C4-2B (cell line): ENCODE measurements at regions not wholly inside any gene's neighbourhood (a gene's known extent, or its start where the extent isn't known, plus 50 kb on each side); places are given as distances from the start of the nearest gene placed in this dataset.

Source experiments
- ZFX ChIP-seq: fragments of 450-650 bp; IDR thresholded peaks from 2 replicates; pipeline ENCODE4 v1.6.1; 2017
- TF ChIP-seq, protein P1 (sequence below): fragments of 450-650 bp; conservative IDR thresholded peaks from 2 replicates; pipeline ENCODE4 v1.5.1; 2017; ENCODE audit warnings: mild to moderate bottlenecking

DNA sequence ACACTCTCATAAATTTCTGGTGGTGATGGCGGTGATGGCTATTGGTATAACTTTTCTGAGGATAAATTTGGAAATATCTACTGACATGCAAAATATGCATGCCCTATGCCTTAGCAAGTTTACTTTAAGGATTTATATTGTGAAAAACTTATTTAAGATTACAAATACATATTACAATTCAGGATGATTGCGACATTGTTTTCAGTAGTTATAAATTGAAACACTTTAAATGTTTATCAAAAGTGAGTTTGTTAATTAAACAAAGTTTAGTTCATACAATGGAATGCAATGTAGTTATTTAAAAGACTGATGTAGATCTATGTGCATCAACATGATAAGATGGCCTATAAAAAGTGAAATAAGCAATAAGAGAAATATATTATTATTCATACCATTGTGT is 331.3 kb upstream of the NR5A2 start:
- no peak for TF ChIP-seq ZFX
- TF ChIP-seq, protein P1, sequence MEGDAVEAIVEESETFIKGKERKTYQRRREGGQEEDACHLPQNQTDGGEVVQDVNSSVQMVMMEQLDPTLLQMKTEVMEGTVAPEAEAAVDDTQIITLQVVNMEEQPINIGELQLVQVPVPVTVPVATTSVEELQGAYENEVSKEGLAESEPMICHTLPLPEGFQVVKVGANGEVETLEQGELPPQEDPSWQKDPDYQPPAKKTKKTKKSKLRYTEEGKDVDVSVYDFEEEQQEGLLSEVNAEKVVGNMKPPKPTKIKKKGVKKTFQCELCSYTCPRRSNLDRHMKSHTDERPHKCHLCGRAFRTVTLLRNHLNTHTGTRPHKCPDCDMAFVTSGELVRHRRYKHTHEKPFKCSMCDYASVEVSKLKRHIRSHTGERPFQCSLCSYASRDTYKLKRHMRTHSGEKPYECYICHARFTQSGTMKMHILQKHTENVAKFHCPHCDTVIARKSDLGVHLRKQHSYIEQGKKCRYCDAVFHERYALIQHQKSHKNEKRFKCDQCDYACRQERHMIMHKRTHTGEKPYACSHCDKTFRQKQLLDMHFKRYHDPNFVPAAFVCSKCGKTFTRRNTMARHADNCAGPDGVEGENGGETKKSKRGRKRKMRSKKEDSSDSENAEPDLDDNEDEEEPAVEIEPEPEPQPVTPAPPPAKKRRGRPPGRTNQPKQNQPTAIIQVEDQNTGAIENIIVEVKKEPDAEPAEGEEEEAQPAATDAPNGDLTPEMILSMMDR = no peak
